Skin of body (tissue), 1 donor: ENCODE measurements at regions not wholly inside any gene's neighbourhood (a gene's known extent, or its start where the extent isn't known, plus 50 kb on each side); places are given as distances from the start of the nearest gene placed in this dataset.
"Not testable (repeated sequence)": the region's sequence is repeated elsewhere in the genome, so short reads cannot be mapped to it uniquely, and the experiment has no call there.

Source experiments
- DNase-seq: peaks from one replicate; lab custom pipeline; 2025; lab: John Stamatoyannopoulos, UW

DNA sequence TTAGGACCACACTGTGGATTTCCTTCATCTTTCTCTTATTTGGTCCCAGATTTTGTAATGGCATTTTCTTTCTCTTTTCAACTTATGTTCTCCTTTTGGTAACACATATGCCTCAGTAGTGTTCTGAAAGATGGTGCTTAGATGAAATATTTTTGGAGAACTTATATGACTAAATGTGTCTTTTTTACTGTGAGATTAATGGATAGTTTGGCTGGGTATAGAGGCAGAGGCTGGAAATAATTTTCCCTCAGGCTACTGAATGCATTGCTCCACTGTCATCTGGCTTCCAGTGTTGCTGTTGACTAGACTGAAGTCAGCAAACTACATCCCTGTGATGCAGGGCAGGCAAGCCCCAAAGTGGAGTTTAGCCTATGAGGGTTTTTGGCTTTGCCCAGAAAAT is 450.9 kb downstream of the DMAC1 start:
- DNase-seq, result no peak

DNA sequence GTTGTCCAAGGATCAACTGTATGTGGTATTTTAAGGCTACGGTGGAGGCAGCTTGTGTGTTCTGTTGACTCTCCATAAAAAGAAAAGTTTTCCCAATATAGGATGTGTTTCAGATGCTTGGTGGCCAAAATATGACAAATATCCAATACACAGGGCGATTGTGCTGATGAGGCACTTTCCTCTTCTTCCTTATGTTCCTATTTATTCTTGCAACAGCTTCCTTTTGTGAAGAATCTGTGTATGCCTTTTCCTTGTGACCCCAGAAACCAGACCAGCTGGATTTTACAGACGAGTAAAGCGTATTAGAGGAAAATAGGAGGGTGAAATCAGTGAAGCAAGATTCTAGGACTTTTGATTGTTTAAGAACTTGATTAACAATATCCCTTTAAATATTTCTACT is 452.0 kb downstream of the DMAC1 start:
- no peak for DNase-seq

DNA sequence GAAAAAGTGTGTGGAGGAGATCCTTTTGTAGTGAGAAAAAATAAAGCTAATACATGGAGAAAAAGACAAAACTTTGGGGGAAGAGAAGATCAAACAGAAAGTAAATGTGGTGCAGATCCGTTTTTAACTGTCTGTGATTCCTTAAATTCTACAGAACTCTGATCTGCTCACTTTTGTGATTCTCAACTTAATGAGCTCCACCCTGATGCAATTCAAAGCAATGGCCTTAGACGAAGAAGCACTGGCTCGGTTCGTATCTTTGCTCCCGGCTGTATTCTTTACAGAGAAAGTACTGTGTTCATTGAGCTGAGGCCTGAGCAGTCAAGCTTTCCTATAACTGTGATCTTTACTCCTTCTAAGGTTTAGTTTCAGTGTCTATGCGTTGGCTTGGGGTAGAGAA is 453.4 kb downstream of the DMAC1 start:
- no peak for DNase-seq

DNA sequence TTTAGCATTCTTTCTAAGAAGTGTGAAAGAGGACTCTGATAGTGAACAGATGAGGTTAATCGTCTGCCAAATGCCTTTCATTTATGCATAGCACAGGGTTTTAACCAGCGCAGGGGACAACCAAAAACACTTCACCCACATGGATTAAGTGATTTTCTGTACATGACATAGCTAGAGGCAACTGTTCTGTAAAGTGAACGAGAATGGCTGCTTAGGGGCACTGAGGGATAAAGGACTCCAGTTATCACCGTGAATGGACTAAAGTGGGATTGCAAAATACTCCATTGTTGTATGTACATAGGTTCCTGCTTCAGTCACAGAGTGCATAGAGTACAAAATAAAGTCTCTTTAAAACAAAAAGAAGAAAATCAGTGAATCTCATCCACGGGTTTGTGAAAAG is 456.8 kb downstream of the DMAC1 start:
- DNase-seq, result no peak

DNA sequence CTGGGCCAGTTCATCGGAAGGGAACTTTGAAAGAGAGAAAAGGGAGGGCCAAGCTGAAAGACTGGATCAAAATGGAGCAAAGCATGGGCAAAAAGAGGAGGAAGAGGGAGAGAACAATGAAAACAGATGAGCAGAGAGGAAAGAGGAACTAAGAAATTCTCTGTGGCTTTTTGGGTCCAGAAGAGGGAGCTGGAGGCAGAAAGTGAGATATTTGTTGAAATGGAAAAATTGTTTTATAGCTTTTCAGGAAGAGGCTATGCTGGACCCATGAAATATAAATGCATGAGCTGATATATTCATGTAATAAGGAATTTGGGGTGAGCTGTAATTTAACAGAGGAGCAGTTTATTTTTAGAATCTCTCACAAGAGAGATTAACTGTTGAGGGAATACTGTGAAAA is 457.3 kb downstream of the DMAC1 start:
- DNase-seq, result peak; percentile 18

DNA sequence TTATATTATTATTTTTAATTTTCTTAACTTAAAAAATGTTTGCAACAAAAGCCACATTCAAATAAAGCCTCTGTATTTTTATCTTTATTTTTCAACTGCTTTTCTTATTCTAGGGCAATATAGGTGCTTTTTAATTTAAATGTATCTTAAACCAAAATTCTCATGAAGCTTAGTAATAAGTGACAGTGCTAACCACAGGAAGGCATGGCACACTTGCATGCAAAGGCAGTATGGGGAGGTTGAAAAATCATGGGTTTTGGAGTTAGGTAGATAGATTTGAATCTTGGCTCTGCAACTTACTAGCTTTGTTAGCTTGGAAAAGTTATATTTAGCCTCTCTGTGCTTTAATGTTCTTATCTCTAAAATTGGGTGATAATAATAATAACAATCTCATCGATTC is 458.0 kb downstream of the DMAC1 start:
- DNase-seq, result no peak

DNA sequence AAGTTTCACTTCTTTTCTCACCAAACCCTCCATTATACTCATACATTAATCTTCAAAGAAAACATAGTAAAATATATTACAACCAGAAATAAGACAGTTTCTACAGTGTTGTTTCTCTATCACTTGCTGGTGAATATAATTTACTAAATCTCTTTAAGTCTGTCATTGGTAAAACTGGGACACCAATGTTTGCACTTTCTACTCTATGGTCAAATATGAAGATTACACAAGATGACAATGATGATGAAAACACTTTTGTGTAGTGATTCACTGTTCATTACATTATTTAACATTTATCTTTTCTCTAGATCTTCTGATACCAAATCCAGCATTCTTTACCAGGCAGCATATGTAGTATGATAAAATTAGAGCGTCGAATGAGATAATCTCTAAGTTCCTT is 459.1 kb downstream of the DMAC1 start:
- no peak for DNase-seq

DNA sequence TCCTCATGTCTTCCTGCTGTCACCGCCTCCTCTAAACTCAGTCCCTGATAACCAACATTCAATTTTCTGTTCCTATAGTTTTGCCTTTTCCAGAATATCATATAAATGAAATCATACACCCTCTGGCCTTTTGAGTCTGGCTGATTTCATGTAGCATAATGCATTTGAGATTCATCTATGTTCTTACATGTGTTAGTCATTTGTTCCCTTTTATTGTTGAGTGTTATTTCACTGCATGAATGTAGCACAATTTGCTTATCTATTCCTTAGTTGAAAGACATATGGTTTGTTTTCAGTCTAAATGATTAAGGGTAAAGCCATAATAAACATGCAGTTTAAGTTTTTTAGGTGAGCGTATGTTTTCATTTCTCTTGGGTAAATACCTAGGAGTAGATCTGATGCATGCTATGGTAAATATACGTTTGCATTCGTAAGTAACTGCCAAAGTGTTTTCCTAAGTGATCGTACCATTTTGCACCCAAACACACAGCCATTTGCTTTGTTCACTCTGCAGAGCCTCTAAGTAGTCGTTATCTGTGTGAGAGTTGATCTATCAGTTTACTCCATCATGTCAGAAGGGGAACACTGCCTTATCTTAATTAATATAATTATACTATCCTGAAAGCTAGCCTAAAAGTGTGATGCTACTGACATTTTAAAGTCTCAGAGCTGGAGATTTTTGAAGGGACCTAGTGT is 460.8 kb downstream of the DMAC1 start:
- peak; percentile 22 for DNase-seq

DNA sequence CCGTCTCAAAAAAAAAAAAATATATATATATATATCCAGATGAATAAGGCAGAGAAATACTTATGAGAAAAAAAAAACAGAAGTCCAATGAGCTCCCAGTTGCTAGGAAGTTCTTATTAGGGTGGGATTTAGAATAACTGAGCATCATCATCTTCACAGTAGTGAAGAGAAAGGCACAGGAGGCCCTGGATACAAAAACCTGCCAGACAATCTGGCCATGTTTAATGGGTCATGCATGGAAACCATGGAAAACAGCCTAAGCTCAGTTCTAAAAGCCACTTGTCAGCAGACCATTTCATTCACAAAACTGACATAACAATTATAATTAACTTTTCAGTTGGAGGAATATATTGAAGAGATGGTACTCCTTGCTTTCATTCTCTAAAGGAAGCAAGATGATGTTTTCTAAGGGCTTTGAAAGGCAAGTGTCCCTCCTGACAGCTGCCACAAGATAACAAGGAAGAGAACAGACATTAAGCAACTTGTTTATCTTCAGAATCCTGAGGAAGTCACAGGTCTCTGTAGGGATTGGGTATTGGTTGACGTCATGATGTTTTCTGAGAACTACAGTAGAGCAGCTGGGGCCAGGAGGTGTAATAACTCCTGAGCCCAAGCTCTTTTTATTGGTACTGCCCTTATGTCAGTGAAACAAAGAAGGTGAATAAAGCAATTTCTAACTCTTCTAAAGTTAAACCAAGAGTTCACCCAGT is 463.1 kb downstream of the DMAC1 start:
- DNase-seq, result no peak

DNA sequence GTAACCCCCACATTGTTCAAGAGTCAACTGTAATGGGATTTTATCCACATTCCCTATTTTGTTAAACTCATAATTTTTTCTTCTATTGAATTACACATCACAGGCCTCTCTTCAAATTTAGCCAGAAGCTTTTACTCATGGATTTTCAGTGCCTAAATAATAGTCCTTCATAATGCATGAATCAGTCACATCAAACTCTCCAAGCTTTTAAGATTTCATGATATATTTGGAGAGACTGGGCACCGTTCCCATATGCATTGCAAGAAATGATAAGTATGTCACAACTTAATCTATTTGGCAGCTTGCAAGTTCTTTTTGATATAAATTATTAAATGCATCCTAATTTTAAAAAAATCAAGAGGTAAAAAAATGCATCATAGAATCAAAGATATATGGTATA is 465.9 kb downstream of the DMAC1 start:
- peak; percentile 7 for DNase-seq

DNA sequence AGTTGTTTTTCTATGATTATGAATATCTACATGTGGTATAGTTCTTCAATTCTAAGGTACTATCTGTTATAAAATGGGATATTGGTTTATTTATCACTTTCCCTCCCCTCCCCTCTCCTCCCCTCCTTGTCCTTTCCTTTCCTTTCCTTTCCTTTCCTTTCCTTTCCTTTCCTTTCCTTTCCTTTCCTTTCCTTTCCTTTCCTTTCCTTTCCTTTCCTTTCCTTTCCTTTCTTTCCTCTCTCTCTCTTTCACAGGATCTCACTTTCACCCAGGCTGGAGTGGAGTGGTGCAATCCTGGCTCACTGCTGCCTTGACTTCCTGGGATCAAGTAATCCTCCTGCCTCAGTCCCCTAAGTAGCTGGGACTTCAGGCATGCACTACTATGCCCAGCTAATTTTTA is 466.8 kb downstream of the DMAC1 start:
- no peak for DNase-seq

DNA sequence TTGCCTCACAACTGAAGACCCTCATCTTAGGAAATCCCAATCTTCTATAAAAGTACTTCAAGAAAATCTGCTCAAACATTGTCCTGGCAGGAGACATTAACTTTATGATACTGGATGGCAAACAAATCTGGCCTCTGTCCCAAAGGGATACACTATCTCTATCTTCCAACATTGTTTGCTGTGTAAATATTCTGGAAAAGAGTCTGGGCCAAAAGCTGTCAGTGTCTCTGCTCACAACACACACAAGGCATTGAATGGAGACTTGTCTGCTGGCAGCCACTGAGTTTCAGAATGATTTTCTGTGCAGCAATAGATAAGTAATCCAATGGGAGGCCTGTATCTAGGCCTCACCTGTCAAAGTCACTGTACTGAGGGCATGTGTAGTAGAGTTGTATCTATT is 471.1 kb downstream of the DMAC1 start:
- DNase-seq, result no peak

DNA sequence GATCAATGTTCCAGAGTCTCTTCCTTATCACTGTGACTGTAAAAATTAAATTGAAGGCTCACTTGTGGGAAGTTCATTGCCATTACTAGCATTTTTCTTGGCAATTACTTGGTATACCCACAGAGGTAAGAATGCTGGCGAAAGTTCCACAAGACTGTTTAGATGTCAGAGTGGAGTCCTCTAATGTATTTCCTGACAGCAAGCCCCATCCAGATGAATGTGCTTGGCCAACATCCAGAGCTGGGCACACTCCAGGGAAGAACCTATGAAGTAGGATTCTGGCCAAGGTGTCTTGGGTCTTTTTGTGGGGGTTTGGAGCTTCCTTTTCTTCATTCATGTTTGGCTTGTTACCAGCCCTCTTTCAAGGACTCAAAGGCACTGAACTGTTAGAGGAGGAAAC is 473.6 kb downstream of the DMAC1 start:
- DNase-seq, result no peak

DNA sequence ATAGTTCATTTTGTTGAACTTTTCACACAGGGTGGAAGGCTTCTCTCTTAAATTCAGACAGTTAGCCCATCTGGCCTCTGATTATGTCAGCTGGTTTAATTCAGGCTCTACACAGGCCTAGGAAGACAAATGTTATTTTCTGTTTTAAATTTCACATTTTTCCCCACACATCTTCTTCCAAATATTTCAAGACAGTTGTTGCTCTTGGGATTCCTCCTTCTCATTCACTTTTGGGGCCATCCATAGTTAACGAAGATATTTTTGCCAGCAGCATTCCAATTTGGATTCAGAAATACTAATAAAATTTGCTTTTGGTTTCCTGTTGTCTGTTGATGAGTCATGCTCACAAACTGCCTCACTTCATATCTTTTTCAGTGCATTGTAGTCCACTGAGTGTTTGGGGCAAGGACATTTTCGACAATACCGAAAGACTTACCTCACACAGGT is 475.4 kb downstream of the DMAC1 start:
- peak; percentile 56 for DNase-seq

DNA sequence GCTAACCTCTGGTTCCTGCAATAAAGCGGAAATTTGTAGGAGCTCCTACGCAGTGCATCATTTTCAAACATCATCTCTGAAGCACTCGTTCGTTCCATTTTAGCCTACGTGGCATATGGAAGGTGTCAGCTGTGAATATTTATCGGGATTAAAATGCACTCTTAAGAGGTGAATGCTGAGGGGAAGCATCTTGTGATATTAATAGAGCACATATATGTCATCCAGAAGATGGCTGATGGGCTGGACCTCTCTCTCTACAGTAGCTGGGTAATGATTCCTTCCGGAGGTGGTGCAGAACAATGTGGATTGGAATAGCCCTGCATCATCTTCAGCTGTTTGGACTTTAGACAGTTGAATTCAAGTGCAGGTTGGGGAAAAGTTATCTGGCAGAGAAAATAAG is 478.7 kb downstream of the DMAC1 start:
- DNase-seq, result no peak

DNA sequence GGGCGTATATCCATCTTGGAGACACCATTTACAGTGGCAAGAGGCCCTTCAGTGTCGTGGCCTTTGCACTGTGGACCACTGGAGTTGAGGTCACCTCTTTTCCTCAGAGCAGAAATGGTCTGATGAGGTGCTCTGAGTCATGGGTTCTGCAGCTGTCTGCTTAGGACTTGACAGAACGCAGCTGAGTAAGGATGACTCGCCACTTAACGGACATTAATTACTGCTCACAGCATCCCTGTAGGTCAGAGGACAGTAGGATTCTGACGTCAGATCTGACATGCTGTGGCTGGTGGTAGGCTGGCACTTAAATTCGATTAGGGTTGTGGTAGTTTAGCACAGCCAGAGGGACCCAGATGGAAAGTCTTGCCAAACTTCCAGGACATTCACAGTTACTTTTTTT is 479.4 kb downstream of the DMAC1 start:
- no peak for DNase-seq

DNA sequence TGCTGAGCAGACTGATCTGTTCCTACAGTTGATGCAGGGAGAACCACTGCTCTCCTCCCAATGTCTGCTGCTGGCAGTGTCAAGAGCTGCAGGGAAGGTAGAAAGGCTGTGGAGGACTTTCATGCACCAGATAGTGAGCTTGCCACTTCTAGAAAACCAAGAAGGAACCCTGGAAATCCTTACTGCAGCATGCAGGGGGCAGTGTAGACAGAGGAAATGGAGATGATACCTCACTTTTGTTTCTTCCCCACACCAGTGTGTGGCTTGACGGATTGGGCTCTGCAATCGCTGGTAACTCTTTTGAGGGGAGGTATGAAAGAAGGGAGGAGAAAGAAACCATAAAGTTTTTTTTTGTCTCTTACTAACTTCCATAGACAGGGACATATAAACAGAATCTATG is 480.7 kb downstream of the DMAC1 start:
- no peak for DNase-seq

DNA sequence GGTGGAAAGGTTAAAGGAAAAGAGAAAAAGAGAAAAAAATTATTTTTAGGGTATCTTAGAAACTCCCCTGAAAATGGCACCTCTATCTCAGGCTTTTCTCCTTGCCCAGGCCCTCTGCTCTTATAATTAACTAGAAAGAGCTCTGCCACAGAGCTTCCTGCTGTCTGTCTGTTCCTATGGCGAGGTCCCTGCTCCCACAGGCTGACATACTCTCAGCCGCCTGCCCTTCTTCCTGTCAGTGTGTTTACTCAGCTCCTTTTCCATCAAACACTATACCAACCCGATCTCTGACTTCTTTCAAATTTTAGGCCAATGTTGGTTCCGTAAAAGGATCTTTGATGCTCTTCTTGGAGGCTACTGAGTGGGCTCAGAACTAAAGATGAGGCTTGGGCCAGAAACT is 482.6 kb downstream of the DMAC1 start:
- no peak for DNase-seq

DNA sequence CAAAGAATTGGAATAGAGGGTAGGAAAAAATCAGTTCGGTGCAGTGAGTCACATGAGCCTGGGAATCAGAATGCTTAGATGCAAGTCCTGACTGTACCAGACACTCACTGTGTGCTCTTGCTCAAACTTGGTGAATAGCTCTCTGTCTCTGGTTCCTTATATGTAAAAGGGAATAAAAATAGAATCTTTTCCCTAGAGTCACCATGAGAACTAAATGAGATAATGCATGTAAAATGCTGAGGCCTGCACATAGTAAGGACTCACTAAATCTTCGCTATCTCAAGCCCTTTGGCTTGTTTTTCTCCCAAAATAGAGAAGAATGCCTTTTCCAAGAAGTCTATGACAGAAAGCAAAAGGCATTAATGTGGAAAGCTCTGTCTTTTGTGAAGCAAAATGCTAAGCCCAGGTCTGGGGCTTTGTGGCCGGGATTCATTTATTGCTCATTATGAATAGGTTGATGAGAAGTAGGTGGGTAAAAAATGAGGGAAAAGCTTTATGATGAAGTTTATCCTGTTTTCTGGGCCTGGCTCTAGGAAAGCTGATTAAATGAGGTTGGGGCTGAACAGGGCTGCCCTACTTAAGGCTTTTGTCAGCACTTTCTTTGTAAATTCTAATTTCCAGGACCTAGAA is 483.3 kb downstream of the DMAC1 start:
- peak; percentile 41 for DNase-seq

DNA sequence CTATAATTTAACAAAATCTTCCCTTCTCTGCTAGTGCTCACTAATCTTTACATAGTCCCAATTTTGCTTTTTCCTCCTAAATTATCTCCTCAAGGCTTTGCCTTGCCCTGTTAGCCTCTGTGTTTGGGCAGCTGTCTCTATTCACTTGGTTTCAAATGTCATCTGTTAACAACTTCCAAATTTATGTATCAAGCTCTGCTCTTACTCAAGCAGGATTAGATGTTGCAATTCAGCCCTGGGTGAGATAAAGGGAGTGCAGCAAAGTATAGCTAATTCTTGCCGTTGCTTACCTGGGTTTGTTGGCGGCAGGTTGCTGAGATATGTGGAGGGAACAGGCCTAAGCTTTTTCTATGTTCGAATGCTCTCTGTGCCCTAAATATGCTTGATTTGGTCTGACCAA is 483.8 kb downstream of the DMAC1 start:
- DNase-seq, result peak; percentile 49

DNA sequence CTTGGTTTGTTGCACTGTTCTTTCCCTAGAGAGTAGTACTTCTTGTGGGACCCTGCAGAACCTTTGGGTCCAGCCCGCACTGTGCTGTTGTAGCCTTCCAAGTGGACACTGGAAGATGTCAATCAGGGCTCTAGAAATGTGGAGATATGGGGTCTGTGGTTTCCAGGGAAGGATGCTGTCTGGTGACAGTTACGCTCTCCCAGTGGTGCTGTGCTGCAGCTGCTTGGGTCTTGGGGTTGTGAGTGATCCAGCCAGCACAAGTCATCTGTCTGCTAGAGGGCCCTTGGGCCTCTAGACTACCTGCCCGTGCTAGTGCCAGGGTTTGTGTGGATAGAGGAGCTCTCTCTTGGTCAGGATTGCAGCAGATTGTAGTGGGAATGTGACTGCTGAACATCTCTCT is 484.5 kb downstream of the DMAC1 start:
- no peak for DNase-seq

DNA sequence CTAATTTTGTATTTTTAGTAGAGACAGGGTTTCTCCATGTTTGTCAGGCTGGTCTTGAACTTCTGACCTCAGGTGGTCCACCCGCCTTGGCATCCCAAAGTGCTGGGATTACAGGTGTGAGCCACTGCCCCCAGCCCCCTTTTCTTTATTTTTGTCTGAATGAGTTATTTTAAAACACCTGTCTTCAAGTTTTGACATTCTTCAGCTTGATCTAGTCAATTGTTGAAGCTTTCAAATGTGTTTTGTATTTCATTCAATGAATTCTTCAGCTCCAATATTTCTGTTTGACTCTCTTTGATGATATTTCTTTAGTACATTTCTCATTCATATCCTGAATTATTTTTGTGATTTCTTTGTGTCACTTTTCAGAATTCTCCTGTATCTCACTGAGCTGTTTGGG is 486.2 kb downstream of the DMAC1 start:
- no peak for DNase-seq

DNA sequence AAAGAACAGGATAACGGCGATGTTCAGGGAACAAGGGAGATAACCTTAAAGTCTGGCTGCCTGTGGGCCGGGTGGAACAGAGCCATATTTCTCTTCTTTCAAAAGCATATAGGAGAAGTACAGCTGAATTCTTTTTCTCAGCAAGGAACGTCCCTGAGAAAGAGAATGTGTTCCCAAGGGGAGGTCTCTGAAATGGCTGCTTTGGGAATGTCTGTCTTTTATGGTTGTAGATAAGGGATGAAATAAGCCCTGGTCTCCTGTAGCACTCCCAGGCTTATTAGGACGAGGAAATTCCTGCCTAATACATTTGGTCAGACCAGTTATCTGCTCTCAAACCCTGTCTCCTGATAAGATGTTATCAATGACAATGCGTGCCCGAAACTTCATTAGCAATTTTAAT is 490.5 kb downstream of the DMAC1 start:
- DNase-seq, result not testable (repeated sequence)
